GM21367 (cell line): ENCODE measurements at regions not wholly inside any gene's neighbourhood (a gene's known extent, or its start where the extent isn't known, plus 50 kb on each side); places are given as distances from the start of the nearest gene placed in this dataset.
"Not testable (repeated sequence)": the region's sequence is repeated elsewhere in the genome, so short reads cannot be mapped to it uniquely, and the experiment has no call there.

Source experiments
- ATAC-seq: cut with Tn5 transposase; IDR thresholded peaks from one replicate; pipeline ENCODE4 v1.9.1; 2021; ENCODE audit not compliant: unreplicated experiment

- no peak for ATAC-seq
These were observed 708.7 kb upstream of the LRATD1 start for GRCh38 chr2:13923823-13924222.

- ATAC-seq, result no peak
These were observed 690.4 kb upstream of the LRATD1 start for GRCh38 chr2:13942111-13942510.

- ATAC-seq, result no peak
These were observed 681.8 kb upstream of the LRATD1 start for GRCh38 chr2:13950761-13951160.

- no peak for ATAC-seq
These were observed 663.7 kb upstream of the LRATD1 start for GRCh38 chr2:13968811-13969210.

- ATAC-seq, result no peak
These were observed 646.3 kb upstream of the LRATD1 start for GRCh38 chr2:13986119-13986720.

- no peak for ATAC-seq
These were observed 636.0 kb upstream of the LRATD1 start for GRCh38 chr2:13996527-13996926.

- ATAC-seq, result no peak
These were observed 621.3 kb upstream of the LRATD1 start for GRCh38 chr2:14011190-14011589.

- ATAC-seq, result no peak
These were observed 617.3 kb upstream of the LRATD1 start for GRCh38 chr2:14015113-14015630.

GRCh38 chr2:14016289-14016955 is 616.1 kb upstream of the LRATD1 start:
- no peak for ATAC-seq

- no peak for ATAC-seq
These were observed 613.9 kb upstream of the LRATD1 start for GRCh38 chr2:14018620-14019019.

GRCh38 chr2:14023558-14023957 is 609.0 kb upstream of the LRATD1 start:
- no peak for ATAC-seq

- no peak for ATAC-seq
These were observed 593.4 kb upstream of the LRATD1 start for GRCh38 chr2:14039134-14039533.

GRCh38 chr2:14047491-14047890 is 585.0 kb upstream of the LRATD1 start:
- no peak for ATAC-seq

- no peak for ATAC-seq
These were observed 581.1 kb upstream of the LRATD1 start for GRCh38 chr2:14051401-14051800.

- no peak for ATAC-seq
These were observed 579.4 kb upstream of the LRATD1 start for GRCh38 chr2:14053105-14053504.

- ATAC-seq, result no peak
These were observed 568.2 kb upstream of the LRATD1 start for GRCh38 chr2:14064346-14064745.

- ATAC-seq, result no peak
These were observed 560.2 kb upstream of the LRATD1 start for GRCh38 chr2:14072338-14072737.

GRCh38 chr2:14074691-14075090 is 557.8 kb upstream of the LRATD1 start:
- ATAC-seq, result no peak

GRCh38 chr2:14079576-14079975 is 552.9 kb upstream of the LRATD1 start:
- no peak for ATAC-seq

GRCh38 chr2:14081521-14081920 is 551.0 kb upstream of the LRATD1 start:
- ATAC-seq, result no peak

- no peak for ATAC-seq
These were observed 549.9 kb upstream of the LRATD1 start for GRCh38 chr2:14082640-14083039.

- no peak for ATAC-seq
These were observed 537.9 kb upstream of the LRATD1 start for GRCh38 chr2:14094592-14094991.

- not testable (repeated sequence) for ATAC-seq
These were observed 533.4 kb upstream of the LRATD1 start for GRCh38 chr2:14099101-14099500.
